Left cardiac atrium (tissue), 4 donors: ENCODE measurements at regions not wholly inside any gene's neighbourhood (a gene's known extent, or its start where the extent isn't known, plus 50 kb on each side); places are given as distances from the start of the nearest gene placed in this dataset.
"Not testable (repeated sequence)": the region's sequence is repeated elsewhere in the genome, so short reads cannot be mapped to it uniquely, and the experiment has no call there.

Experiments used
- ATAC-seq, 2 donors: fragments of 200-7000 bp; cut with Tn5 transposase; one replicate each; pipeline ENCODE4 v1.9.1; 2020; ENCODE audit warnings: mild to moderate bottlenecking in 2 of 2, moderate library complexity in 2 of 2
- DNase-seq: peaks from one replicate; pipeline ENCODE4 v3.0.0-alpha.2; 2020
- intact Hi-C, 2 donors: fragments of 100-400 bp; cut with DNase I; formaldehyde crosslinking; loops; one replicate each; pipeline versions ENCODE4 v1.14.1 to v1.15.1; 2022 to 2023
- donor health status: DM: no; HTN: yes; CAD: no.
- donor health status: DM: no; HTN: yes; CAD: no; lungs with severe emphysema.
- donor health status: DM: yes; HTN: yes; CAD: no.
- donor health status: Dilated cardiomyopathy.

- no peak for DNase-seq
- intact Hi-C loops = no loop called here
- no peak for ATAC-seq
Measured at GRCh38 chr15:36426691-36427090, 152.7 kb upstream of the CDIN1 start.

- intact Hi-C loops = no loop called here
- DNase-seq = no peak
- ATAC-seq = peak; percentile 41 to 88
Measured at GRCh38 chr15:36428102-36428845, 151.2 kb upstream of the CDIN1 start.

- ATAC-seq (no peak), DNase-seq (no peak)
- intact Hi-C loops = no loop called here
Measured at GRCh38 chr15:36429707-36430106, 149.7 kb upstream of the CDIN1 start.

- intact Hi-C loops = no loop called here
- DNase-seq (no peak), ATAC-seq (no peak)
Measured at GRCh38 chr15:36430280-36430679, 149.1 kb upstream of the CDIN1 start.

- ATAC-seq (no peak), DNase-seq (no peak)
- intact Hi-C loops = no loop called here
Measured at GRCh38 chr15:36430726-36431265, 148.6 kb upstream of the CDIN1 start.

- DNase-seq = no peak
- no peak for ATAC-seq
- intact Hi-C loops = no loop called here
Measured at GRCh38 chr15:36432161-36432560, 147.3 kb upstream of the CDIN1 start.

DNA sequence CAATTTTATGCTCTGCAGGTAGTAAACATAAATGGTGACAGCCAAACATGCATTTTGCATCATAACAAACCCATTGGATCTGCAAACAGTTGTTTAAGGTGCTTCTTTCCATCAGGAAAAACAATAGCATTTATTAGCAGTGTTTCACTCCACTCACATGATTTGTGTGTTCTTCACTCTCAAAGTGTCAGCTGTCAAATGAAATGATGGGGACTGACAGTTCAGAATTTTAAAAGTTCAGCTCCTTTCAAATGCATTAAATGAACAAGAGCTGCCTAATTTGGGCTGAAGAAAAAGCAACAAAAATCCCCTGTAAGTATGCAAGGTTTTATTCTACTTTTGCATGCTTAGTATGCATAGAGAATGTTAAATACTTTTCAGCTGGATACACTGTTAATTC is 145.2 kb upstream of the CDIN1 start:
- ATAC-seq = no peak
- DNase-seq = no peak
- intact Hi-C loops = no loop called here

GRCh38 chr15:36438499-36438898 is 140.9 kb upstream of the CDIN1 start:
- no peak for ATAC-seq
- intact Hi-C loops = no loop called here
- no peak for DNase-seq

GRCh38 chr15:36447373-36447772 is 132.1 kb upstream of the CDIN1 start:
- no peak for ATAC-seq
- intact Hi-C loops = loop anchor here in 1 of 2 donors (10.0 kb wide), 1 partner anchor 63 kb away; no protein-coding TSS in a partner anchor

DNA sequence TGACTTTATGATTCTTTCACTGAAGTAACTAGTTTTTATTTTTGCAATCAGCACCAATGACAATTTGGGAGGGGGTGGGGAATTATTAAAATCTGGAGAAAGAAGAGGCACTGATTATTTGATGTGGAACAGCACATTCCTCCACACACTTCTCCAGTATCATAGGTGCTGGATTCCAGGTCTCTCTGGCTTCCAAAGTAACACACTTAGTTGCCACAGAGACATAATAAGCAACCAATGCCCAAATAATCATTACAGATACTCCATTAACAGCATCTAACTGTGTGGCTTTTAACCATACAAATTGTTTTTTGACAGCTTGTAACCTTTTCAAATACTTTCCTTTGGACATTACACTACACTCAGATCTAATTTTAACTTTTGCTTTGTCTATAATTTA is 131.0 kb upstream of the CDIN1 start:
- intact Hi-C loops = loop anchor here in 1 of 2 donors (10.0 kb wide), 1 partner anchor 64 kb away; no protein-coding TSS in a partner anchor
- DNase-seq = no peak
- ATAC-seq = no peak

More at GRCh38 chr15:36447373-36447772, 132.1 kb upstream of the CDIN1 start:
- no peak for DNase-seq

DNA sequence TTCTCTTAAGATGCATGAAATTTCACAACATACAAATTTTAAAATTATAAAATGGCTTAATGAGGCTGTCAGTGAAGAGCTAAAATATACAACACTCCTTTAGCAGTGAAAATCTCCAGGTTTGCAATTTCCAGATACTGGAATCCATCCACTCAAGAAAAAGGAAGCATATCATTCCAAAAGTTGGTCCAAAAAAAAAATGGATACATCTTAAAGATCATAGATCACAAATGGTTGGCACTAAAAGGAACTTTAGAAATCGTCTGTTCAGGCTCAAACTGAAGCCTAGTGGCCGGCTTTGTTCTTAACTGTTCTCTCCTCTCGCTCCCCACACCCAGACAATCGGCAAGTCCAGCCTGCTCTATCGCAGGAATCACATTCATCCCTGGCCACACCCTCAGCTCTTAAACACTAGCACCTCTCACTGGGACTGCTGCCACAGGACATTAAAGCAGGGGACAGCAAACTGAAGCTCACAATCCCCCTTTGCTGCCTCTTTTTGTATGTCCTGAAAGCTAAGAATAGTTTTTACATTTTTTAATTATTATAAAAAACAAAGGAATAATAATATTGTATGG is 130.3 kb upstream of the CDIN1 start:
- DNase-seq (no peak), ATAC-seq (no peak)
- intact Hi-C loops = loop anchor here in 1 of 2 donors (10.0 kb wide), 1 partner anchor 64 kb away; no protein-coding TSS in a partner anchor

DNA sequence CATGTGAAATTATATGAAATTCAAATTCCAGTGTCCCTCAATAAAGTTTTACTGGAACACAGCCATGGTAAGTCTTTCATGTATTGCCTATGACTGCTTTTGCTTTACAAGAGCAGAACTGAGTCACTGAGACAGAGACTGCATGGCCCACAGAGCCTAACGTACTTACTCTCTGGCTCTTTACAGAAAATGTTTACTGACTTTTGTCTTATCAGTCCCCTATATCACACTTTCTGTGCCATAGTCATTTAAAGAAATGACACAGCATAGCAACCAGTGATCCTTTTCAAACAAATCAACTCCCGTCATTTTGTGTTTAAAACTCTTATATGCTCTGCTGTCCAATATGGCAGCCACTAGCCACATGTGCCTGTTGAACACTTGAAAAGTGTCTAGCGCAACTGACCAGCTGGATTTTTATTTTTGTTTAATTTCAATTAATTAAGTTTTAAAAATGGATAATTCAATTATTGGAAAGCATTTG is 129.7 kb upstream of the CDIN1 start:
- DNase-seq = no peak
- ATAC-seq = no peak
- intact Hi-C loops = loop anchor here in 1 of 2 donors (10.0 kb wide), 1 partner anchor 65 kb away; no protein-coding TSS in a partner anchor

- DNase-seq, intact Hi-C loops, ATAC-seq: not testable (repeated sequence)
Measured at GRCh38 chr15:36454244-36454643, 125.2 kb upstream of the CDIN1 start.

DNA sequence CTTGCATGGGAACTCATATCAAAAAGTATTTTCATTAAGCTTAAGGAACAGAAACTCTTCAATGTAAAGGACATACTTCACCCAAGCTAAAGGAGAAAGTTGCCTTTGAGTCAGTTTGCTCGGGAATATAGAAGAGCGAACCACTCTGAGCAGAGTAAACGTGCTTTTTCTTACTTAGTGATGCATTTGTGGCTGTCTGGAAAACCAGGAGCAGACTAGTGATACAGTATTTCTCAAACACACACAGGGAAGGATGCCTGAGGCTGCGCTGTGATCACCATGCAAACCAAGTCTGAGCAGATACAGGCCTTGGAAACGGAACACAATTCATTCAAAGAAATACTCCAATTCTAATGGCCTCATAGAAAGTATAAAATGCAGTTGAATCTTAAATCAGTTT is 121.0 kb upstream of the CDIN1 start:
- DNase-seq = no peak
- ATAC-seq = no peak
- intact Hi-C loops = no loop called here

GRCh38 chr15:36465304-36465703 is 114.1 kb upstream of the CDIN1 start:
- no peak for DNase-seq
- no peak for ATAC-seq
- intact Hi-C loops = no loop called here

DNA sequence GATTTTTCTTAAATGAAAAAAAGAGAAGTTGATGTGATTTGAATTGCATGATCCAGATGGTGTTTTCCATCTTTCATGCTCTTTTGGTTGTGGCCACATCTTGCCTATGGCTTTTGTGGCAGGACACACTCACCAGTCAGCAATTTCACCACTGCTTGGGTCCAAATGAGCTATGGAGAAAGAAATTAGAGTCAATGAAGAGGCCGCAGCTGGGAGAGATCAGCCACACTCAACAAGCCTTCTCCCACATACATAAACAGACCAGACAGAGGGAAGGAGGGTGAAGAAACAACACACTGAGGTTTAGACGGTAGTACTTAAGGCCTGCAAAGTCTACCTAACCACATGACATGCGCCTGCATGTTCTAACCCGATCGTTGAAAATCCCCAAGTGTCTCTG is 110.7 kb upstream of the CDIN1 start:
- no peak for DNase-seq
- ATAC-seq = peak; percentile 50 to 75

DNA sequence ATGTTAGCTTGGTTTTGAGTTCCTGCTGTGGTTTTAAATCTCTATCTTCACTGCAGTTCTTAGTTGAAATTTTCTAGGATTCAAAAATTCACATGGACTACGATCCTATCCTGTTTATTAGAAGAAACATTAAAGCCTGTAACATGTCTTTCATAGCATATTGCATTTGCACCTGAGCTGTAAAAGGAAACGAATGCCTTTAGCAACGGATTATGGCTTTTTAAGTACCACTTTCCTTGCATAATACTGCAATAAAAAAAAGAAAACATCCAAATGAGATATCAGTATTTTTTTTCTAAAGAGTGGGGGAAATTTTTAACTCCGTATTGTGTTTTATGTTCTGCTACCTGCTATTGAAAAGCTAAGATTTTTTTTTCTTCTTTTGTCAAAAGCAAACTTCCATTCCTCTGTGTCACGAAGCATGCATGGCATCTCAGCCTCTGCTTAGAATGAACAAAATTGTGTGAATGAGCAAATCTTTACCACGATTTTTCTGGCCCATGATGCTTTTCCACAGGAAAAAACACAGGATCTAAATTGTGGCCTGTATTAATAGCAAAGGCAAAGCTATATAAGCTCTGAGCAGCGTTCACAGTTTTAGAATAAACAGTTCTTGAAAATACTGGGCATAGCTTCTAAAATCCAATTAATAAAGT is 110.0 kb upstream of the CDIN1 start:
- intact Hi-C loops = no loop called here
- DNase-seq (no peak), ATAC-seq (no peak)

More for the DNA sequence above, 110.7 kb upstream of the CDIN1 start:
- intact Hi-C loops = no loop called here

DNA sequence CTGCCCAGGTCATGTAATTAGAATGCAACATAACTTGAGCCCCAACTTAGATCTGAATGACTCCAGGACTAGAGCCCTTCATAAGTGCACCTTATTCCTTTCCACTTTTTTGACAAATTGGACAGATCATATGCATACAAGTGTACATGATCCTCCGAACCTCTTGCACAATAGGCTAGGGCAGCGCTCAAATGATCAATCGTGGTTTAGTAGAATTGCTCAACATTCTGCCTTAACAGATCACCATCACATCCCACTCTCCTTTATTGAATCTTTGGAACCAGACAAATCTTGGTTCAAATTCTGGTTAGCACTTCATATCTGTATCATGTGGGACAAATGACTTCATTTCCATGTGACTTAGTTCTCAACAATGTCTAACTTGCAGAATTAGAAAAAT is 106.8 kb upstream of the CDIN1 start:
- ATAC-seq (no peak), DNase-seq (no peak)
- intact Hi-C loops = no loop called here

GRCh38 chr15:36478561-36478960 is 100.9 kb upstream of the CDIN1 start:
- DNase-seq (no peak), ATAC-seq (no peak)
- intact Hi-C loops = no loop called here
